ENCODE measurements at regions not wholly inside any gene's neighbourhood (a gene's known extent, or its start where the extent isn't known, plus 50 kb on each side); places are given as distances from the start of the nearest gene placed in this dataset.

GRCh38 chr6:43887340-43887858 is 117.4 kb downstream of the VEGFA start:
- H3K4me1 ChIP-seq (ENCODE audit: insufficient read depth, low read length) = no peaks in the 10 kb centered on the region
- DNase-seq (no peak), ATAC-seq (ENCODE audit: insufficient read depth, low read depth) (no peak)
- H2AFZ ChIP-seq (ENCODE audit: low read depth, low read length) = no peak overlapping the region
- no peaks in the 10 kb centered on the region for H3K36me3 ChIP-seq (ENCODE audit: insufficient read depth, low read length)
- H3K4me3 ChIP-seq (ENCODE audit: low read depth in 1 of 2, low read length in 2 of 2) = no peak overlapping the region
- H3K27ac ChIP-seq (ENCODE audit: low read length) = no peak overlapping the region
- TF ChIP-seq CTCF (IDR thresholded peaks at IDR 0.05; ENCODE audit: borderline replicate concordance, extremely low read depth, low read length, poor library complexity, severe bottlenecking) (no peak), EZH2 (IDR thresholded peaks at IDR 0.05; ENCODE audit: borderline replicate concordance, low read depth, low read length, severe bottlenecking) (no peak)
- H3K27me3 ChIP-seq (ENCODE audit: insufficient read depth, low read length, poor library complexity) = peaks cover 18% of the 10 kb centered on the region
- H3K4me2 ChIP-seq (ENCODE audit: insufficient read depth, low read length) = no peak overlapping the region
- H3K79me2 ChIP-seq (ENCODE audit: insufficient read depth, low read length) = no peaks in the 10 kb centered on the region
- H4K20me1 ChIP-seq (ENCODE audit: insufficient read depth, low read length) = peaks cover 8% of the 10 kb centered on the region; the same call in 1 of the 2 replicates
- no peaks in the 10 kb centered on the region for H3K9me3 ChIP-seq (ENCODE audit: insufficient read depth, low read length, severe bottlenecking)
- H3K9ac ChIP-seq (ENCODE audit: low read depth, low read length) = no peak overlapping the region

GRCh38 chr6:43886717-43887339 is 116.8 kb downstream of the VEGFA start:
- 0 out of 2 replicates have a peak, but pooled peaks cover 6% of the 10 kb centered on the region for H4K20me1 ChIP-seq (ENCODE audit: insufficient read depth, low read length)
- H3K79me2 ChIP-seq (ENCODE audit: insufficient read depth, low read length) = no peaks in the 10 kb centered on the region
- H3K4me2 ChIP-seq (ENCODE audit: insufficient read depth, low read length) = no peak overlapping the region
- H3K9ac ChIP-seq (ENCODE audit: low read depth, low read length) = no peak overlapping the region
- H3K9me3 ChIP-seq (ENCODE audit: insufficient read depth, low read length, severe bottlenecking) = no peaks in the 10 kb centered on the region
- DNase-seq = no peak
- H3K36me3 ChIP-seq (ENCODE audit: insufficient read depth, low read length) = no peaks in the 10 kb centered on the region
- H3K27ac ChIP-seq (ENCODE audit: low read length) = no peak overlapping the region
- H2AFZ ChIP-seq (ENCODE audit: low read depth, low read length) = no peak overlapping the region
- no peaks in the 10 kb centered on the region for H3K4me1 ChIP-seq (ENCODE audit: insufficient read depth, low read length)
- ATAC-seq (ENCODE audit: insufficient read depth, low read depth) = no peak
- peaks cover 18% of the 10 kb centered on the region for H3K27me3 ChIP-seq (ENCODE audit: insufficient read depth, low read length, poor library complexity)
- TF ChIP-seq EZH2 (IDR thresholded peaks at IDR 0.05; ENCODE audit: borderline replicate concordance, low read depth, low read length, severe bottlenecking) (no peak), CTCF (IDR thresholded peaks at IDR 0.05; ENCODE audit: borderline replicate concordance, extremely low read depth, low read length, poor library complexity, severe bottlenecking) (no peak)
- H3K4me3 ChIP-seq (ENCODE audit: low read depth in 1 of 2, low read length in 2 of 2) = no peak overlapping the region

GRCh38 chr6:43886067-43886461 is 116.1 kb downstream of the VEGFA start:
- no peak overlapping the region for H3K4me2 ChIP-seq (ENCODE audit: insufficient read depth, low read length)
- H3K4me3 ChIP-seq (ENCODE audit: low read depth in 1 of 2, low read length in 2 of 2) = no peak overlapping the region
- no peaks in the 10 kb centered on the region for H3K9me3 ChIP-seq (ENCODE audit: insufficient read depth, low read length, severe bottlenecking)
- peaks cover 11% of the 10 kb centered on the region for H3K27me3 ChIP-seq (ENCODE audit: insufficient read depth, low read length, poor library complexity)
- no peaks in the 10 kb centered on the region for H3K36me3 ChIP-seq (ENCODE audit: insufficient read depth, low read length)
- H3K9ac ChIP-seq (ENCODE audit: low read depth, low read length) = no peak overlapping the region
- ATAC-seq (ENCODE audit: insufficient read depth, low read depth) (no peak), DNase-seq (no peak)
- H3K27ac ChIP-seq (ENCODE audit: low read length) = no peak overlapping the region
- no peak overlapping the region for H2AFZ ChIP-seq (ENCODE audit: low read depth, low read length)
- TF ChIP-seq EZH2 (IDR thresholded peaks at IDR 0.05; ENCODE audit: borderline replicate concordance, low read depth, low read length, severe bottlenecking) = no peak
- no peak for TF ChIP-seq CTCF (IDR thresholded peaks at IDR 0.05; ENCODE audit: borderline replicate concordance, extremely low read depth, low read length, poor library complexity, severe bottlenecking)
- no peaks in the 10 kb centered on the region for H3K4me1 ChIP-seq (ENCODE audit: insufficient read depth, low read length)
- no peaks in the 10 kb centered on the region for H3K79me2 ChIP-seq (ENCODE audit: insufficient read depth, low read length)
- 0 out of 2 replicates have a peak, but pooled peaks cover 6% of the 10 kb centered on the region for H4K20me1 ChIP-seq (ENCODE audit: insufficient read depth, low read length)

Measured in DND-41 (cell line).